NCI-H2196 treated with DMSO at 0.1 percent for 48 hours (cell line): ENCODE measurements at regions not wholly inside any gene's neighbourhood (a gene's known extent, or its start where the extent isn't known, plus 50 kb on each side); places are given as distances from the start of the nearest gene placed in this dataset.

Source experiments
- DNase-seq: peaks from one replicate; lab custom pipeline; 2025; ENCODE audit not compliant: unreplicated experiment; lab: John Stamatoyannopoulos, UW

DNA sequence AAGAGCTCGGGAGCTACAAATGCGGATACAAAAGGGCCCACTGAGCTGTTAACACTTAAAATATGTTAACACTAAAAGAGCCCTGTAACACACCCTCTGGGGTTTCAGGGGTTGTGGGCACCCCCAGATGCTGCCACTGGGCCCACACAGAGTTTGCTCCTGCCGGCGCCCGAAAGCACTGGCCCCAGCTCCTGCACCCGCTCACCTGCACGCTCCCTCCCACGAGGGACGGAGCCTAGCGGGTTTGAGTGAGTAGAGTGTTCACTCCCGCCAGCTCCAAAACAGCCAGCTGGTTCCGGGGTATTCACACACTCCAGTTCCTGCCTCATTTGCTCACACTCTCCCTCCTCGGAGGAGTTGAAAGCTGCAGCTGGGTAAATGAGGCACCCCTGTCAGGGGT, 357.7 kb downstream of the ETNK1 start:
- DNase-seq, result no peak

DNA sequence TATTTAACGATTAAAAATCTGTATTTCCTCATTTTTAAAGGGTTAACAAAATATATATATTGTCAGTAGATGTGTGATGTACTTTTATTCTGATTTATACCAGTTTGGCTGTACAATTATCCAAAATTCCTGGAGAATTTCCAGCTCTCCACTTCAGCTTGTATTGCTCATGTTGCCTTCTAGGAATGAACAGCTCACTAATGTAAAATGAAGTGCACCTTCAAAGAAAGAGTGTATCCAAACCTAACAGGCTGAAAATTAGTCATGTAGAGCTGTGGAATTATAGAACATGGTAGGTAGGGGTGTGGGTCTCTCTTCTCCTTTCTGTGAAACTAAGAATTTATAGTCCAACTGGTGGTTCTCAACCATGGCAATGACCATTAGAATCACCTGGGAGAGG, 362.0 kb downstream of the ETNK1 start:
- no peak for DNase-seq

DNA sequence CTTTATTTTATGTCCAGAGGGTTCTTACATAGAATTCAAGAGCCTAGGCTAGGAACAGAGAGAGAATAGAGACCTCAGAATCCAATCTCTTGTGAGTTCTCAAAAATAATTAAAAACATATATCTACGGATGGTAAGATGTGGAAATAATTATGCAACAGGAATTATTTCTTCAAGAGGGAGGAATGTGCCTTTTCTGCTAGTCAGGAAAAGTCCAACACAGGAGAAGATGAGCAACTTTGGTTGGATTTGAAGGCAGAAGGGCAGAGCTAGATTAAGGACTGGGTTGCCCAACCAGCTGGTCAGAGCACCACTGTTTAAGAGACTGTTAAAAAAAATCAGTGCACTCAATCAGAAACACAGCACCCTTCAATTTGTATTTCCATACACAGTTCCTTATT, 365.5 kb downstream of the ETNK1 start:
- no peak for DNase-seq

DNA sequence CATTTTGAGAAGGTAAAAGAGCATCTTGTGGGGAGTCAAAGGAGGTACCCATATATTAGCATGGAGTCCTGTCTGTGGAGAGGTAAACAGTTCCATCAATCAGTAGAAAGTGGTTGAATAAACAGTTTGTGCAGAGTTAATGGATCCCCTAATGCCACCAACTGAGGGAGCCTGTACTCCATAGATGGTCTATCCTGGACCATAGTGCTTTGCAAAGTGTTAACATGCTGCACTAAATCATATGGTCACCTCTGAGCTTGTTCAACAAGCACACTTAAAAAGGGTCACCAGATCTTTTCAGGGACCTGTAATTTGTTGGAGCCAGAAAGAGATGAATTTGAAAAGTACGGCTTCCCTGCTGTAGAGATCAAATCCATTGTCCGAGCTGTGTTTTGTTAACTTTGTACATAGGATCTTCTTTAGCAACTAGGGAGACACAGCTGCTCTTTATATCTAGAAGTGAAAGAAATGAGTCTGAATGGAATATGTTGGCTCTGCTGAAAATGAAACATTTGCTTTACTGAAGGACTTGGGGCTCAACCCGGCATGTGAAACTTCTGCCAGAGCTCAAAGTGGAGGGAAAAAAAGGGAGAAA, 366.4 kb downstream of the ETNK1 start:
- no peak for DNase-seq

DNA sequence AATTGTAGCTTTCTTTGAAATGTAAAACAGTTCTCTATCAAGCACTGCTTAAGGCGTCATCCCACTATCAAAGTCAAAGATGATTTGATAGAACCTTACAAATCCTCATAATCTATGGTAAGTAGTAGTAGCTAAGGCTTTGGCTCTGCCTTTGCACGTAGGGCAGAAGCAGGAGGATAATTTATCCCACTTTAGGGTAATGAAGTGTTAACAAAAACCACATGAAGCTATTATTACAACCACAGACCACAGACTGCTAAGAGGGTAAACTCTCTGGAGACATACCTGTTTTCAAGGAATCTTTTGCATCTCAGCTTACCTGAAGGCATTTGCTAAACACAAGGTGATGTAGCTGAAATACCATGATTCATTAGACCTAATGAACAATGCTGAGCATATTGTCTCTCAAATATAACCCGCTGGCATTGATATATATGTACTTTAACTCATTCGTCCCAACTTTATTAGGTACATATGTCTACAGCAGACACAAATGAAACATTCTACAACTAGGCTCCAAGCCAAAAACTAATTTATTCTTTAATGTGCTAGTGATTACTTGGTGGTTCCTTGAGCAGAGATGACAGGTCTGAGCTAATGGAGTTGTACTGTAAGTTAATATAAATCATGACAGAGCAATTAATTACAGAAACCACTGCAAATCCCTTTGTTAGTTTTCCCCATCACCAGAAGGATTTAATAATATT, 368.8 kb downstream of the ETNK1 start:
- DNase-seq, result no peak

DNA sequence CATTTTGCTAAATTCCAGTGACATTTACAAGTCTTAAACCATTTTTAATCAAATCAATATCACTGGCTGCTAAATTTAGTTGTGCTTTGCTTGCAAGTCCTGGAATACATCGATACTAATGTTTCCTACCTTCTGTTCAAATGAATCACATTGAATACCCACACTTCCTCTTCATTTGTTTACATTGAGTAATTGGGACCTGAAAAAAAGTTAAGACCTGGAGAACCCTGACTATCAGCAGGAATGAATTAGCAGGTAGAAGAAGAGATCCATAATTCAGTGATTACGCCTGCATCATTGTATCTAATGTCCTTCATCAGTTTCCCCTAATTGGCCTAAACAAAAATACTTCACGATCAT, 369.3 kb downstream of the ETNK1 start:
- no peak for DNase-seq

DNA sequence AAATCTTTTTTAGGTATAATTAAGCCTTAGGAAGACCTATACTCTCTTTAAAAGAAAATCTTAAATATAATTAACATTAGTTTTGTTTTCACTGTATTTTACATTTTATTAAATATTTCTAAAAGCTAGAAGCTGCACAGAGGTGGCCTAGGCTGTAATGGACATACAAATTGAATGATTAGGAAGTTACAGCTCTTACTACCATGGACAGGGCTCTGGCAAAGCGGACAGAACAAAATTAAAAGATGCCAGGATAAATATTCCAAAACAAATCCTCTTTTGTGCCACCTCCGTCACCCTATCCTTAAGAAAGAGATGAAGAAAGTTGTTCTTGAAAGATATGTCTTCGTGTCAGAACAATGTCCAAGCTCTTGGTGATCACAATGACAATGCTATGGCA, 376.5 kb downstream of the ETNK1 start:
- DNase-seq, result no peak

DNA sequence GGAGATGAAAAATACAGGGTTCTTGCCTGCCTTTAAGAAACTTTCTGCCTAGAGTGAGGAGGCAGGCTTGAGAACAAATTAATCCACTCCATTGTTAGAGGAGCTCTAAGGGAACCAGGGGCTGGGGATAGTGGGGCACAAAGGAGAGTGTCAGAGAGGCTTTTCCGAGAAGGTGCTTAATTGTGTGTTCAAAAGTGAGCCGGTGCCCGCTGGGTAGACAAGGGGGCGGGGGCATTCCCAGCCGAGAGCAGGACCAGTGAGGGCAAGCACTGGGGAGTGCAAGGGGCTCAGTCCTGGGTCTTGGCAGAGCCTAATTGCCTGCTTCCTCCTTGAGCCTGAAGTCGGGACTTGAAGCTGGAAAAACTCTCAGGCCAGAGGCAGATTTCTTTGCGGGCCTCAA, 377.4 kb downstream of the ETNK1 start:
- no peak for DNase-seq

DNA sequence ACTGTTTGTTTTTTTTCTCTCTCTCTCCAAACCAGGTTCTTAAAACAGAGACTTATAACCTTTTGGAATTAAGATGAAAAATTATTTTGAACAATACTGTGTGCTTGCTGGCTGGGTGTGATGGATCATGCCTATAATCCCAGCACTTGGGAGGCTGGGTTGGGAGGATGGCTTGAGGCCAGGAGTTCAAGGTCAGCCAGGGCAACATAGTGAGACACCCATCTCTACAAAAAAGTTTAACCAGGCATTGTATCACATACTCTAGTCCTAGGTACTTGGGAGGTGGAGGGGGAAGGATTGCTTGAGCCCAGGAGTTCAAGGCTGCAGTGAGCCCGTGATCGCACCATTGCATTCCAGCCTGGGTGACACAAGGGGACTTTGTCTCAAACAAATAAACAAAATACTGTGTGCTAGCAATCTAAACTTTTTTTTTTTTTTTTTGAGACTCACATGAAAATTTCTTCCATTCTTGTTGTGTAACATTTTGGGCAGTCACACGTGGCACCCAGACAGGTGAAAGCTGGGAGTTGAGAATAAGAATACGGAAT, 379.6 kb downstream of the ETNK1 start:
- DNase-seq, result no peak

DNA sequence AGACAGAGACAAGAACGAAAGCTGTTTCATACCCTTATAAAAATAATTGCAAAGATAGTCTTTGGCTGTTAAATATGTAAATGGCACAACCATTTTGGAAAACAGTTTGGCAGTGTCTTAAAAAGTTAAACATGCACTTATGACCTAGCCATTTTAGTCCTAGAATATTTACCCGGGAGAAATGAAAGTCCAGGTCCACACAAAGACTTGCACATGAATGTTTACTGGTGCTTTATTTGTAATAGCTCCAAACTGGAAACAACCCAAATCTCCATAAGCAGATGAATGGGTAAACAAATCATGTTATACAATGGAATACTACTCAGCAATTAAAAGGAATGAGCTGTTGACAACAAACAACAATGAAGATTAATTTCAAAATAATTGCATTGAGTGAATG, 380.4 kb downstream of the ETNK1 start:
- no peak for DNase-seq

DNA sequence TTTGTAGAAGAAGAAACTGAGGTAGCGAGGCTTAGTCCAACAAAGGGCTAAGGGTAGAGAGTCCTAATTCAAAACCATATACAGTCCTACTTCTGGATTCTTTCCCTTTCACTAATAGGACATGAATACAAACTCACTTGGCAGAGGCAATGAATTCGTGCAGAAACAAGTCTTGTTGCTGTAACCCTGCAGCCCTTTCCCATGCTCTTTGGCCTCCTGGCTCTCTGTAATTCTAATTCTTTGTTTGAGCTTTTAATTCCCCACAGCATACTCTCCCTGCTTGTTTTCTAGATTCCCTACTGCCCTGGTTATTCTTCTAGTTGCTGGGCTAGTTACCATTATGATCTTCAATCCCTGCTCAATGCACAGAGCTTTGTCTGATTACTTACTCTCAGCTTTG, 381.4 kb downstream of the ETNK1 start:
- no peak for DNase-seq

DNA sequence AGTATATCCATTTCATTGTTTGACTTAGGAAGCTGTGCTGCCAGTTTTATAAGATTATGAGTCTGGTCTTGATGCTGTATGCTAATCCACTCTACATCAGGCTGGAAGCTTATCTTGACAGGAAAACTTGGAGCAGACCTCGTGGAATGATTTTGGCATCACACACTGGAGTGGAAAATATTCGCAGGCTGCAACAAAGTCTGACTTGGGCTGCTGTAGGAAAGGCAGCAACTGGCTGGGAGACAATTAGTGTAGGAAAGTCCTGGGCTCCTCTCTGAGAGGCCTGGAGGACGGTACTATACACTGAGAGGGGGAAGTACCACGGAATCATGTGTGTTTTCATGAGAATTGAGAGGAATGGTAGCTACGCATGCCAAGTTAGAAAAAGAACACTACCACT, 383.7 kb downstream of the ETNK1 start:
- DNase-seq, result no peak

DNA sequence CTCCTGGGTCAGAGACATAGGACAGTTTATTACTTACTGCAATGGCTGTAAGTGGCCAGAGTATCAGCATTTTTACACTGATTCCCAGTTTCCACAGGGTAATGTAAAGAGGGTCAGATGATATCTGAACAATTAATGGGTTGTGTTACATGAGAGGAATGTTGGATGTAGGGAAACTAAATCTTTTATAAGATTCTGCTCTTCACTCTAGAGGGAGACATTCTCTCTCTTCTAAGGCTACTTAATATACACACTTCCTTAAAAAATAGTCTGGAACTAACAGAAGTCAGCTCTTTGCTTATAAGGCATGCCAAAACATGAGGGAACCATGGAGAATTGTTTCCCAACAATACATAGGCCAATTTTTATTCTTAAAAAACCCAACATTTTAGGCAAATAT, 389.8 kb downstream of the ETNK1 start:
- no peak for DNase-seq

DNA sequence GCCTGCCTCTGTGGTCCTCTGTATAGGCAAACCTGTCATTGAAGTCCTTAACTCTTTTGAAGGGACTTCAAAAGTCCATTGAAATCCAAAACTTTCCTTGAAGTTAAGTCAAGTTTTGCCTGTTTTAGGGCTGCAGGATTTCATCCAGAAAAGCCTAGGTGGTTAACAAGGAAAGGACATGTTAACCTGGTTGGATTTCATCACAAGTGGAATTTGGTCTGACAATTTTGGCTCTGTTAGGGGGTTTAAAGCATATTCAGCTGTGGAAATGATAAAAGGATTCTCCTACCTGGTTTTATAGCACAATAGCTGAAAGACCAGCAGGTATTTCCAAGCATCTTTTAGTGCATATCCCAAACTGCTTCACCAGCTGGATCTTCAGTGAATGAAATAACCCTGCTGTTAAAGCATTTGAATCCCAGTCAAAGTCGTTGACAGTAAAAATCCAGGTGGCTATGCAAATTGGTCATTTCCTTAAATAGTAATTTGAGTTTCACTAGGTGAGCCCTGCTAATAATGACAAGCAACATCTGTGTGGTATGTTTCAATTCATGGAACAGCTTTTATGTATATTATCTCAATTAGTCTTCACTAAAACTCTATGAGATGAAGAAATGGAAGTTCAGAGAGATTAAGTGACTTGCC, 400.5 kb downstream of the ETNK1 start:
- DNase-seq, result no peak

DNA sequence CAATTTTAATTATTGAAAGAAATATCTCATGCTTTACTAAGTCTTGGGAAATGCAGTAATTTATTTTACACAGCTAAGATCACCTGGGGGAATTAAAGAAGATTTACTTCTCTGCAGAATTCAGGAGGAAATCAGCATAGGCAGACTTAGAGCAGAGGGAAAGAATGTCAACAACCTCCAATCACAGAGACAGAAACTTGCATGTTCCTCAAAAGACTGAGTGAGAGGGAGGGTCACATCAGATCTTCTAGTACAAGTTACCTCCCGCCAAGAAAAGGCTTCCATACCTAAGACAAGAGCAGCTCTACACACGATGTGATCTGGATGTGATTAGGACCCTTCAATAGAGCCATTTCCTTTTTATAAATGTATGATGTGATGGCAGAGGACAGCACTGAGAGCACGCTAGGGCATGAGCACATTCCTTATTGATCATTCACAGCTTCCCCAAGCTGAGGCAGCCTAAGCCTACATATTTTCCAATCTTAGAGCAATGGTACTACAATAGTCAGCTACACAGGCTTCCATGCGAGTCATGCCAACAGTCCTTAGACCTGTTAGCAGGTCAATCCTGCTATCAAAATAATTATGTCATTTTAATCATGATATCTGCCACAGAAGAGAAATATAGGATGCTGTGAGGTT, 403.3 kb downstream of the ETNK1 start:
- no peak for DNase-seq

DNA sequence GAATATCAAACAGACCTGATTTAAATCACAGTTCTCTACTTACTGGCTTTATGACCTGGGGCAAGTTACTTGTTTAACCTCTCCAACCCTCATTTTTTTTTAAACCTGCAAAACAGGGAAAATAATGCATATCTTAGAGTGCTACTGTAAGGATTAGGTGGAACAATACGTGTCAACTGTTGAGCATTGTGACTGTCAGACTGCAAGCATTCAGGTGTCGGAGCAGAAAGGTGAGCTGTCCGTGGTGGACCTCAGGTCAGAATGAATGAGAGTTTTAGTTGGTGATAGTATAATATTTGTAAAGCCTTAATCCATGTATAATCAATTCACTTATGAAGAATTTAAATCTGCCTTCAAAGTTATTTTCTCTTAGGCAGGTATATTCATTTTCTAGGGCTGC, 404.2 kb downstream of the ETNK1 start:
- no peak for DNase-seq

DNA sequence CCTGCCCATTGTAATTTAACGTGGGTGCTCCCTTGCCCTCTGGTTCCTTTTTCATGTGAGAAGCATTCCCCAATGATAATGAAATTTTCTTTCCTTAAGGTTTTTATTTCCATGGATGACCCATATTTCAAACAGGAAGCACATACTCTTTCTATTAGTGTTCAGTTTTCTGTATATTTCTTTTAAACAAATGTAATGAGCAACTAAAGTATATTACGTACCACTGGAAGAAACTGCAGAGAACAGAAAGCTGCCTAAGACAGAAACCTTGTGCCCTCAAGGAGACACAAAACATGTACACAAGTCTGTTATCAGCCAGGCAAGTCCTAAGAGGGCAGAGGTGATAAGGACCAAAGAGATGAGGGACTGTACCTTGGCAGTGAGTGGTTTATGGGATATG, 414.9 kb downstream of the ETNK1 start:
- DNase-seq, result no peak

DNA sequence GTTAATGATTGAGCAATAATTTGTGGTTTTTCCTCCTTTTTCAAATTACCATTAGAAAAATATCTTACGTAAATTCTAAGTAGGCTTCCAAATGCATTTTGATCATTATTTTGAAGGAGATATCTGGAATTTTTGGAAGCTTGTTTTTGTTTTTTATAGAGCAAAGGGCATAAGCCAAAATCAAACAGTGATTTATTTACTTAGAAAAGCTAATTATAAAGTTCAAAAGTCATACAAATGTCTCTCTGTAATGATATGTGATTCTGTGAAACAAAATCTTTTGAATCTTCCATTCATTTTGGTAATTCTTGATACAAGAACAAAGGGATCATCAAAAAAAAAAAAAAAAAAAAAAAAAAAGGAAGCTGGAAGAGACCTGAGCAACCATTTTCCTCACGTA, 416.8 kb downstream of the ETNK1 start:
- no peak for DNase-seq

DNA sequence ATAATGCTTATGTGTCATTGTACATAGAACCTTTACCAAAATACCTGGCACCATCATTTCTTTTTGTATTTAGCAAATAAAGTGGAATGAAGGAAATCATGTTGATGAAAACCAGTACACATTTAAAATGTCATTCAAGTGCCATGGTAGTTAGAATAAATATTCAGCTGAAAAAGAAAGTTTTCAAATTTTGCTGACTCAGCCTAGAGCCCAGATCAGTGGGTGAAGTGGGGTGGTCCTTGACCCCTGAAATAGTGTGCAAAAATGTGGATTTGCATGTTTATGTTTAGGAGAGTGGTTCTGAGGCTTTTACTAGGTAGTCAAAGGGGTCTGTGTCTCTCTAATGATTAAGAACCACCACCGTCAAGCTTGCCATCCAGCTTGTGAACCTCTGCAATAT, 418.7 kb downstream of the ETNK1 start:
- no peak for DNase-seq

DNA sequence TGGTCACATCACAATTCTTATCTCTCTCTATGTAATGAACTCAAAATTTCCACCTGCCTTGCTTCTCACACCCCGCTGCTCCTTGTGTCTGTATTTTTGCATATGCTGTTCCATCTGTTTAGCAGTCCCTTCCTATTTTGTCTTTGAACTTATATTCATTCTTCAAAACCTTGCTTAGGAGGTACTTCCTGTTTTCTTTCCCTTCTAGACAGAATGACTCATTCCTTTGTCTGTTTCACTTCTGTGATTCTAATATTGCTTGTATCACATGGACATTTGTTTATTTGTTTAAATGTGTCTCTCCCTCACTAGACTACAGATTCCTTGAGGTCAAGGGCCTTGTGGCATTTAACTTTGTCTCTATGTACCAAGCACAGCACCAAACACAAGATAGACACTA, 424.2 kb downstream of the ETNK1 start:
- DNase-seq, result no peak

DNA sequence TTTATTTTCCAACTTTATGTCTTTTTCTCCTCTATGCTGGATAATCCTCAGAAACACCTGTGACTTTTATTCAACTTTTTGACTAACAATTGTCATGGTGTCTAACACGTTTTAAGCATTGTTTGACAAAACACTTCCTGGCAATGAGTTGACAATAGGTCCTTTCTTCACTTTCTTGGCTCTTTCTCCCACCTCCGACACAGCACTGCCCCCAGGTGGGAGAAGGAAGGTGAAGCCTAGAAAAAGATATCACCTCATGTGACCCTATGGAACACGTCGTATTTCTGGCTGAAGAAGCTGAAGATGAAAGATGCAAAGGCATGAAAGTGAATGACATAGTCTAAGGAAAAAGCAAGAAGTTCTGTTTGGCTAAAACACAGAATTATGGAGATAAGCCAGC, 430.0 kb downstream of the ETNK1 start:
- DNase-seq, result no peak

DNA sequence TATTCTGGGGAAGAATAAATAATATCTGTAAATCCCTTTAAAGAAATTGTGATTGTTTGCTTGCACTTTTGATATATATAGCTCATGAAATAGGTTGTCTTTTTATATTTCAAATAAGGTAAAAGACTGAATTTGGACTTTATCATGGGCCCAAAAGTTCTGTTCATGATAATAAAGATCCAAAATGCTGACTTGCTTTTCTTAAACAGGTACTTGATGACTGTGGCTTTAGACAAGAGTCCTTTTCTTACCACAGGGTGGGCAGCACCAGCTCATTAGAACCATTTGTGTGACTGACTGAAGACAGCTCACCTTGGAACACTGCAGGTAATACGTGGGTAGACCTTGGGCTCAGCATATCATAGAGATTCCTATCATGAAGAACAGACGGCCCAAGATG, 432.6 kb downstream of the ETNK1 start:
- no peak for DNase-seq
